GM21529 (cell line): ENCODE measurements at regions not wholly inside any gene's neighbourhood (a gene's known extent, or its start where the extent isn't known, plus 50 kb on each side); places are given as distances from the start of the nearest gene placed in this dataset.

Experiments
- ATAC-seq: cut with Tn5 transposase; IDR thresholded peaks from one replicate; pipeline ENCODE4 v1.9.1; 2021; ENCODE audit not compliant: unreplicated experiment

GRCh38 chr2:230640540-230641011, 72.1 kb upstream of the CAB39 start:
- no peak for ATAC-seq

DNA sequence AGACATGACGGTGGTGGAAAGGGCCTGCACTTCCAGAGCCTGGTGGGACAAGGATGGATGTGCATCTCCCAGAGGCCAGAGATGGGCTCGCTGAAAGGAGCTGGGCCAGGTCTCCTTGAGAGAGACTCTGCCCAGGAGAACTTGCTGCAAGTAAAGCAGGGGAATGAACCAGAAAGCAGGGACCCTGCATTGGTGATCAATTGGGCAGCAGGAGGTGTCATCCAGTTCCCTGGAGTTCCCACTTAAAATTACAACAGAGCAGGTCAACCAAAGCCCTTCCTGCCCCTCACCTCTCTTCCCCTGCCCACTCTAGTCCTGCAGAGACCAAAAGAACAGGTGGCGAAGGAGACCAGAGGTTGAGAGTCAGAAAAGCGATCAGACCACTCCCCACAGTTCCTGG, 69.7 kb upstream of the CAB39 start:
- no peak for ATAC-seq

DNA sequence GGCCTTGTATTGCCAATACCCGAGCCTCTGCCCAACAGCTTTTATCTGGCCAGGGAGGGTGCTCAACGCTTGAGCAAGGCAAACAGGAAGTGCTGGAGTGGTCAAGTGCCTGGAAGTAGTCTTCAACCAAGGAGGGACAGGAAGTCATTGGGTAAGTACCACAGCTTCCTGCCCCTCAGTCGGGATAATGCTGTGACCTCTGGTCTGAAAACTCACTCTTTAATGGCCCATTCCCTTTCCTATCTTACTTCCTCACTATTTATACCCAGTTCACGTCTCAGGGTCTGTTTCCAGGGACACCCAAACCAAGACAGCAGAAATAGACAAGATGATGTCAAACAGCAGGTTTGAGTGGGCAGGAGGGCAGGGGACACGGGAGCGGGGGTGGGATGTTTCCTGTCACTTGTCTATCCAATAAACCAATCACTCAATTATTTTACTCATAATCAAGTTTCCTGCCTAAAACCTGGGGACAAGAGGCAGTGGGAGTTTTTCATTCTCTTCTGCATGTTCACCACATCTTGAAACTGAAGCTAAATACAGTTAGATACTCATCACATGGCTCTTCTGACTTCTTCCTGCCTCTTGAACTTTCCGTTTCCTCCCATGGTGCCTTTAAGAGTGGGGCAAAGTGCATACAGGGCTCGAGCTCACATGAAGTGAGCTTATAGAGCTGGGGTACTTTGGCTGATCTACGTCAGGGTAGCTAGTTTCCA, 68.9 kb upstream of the CAB39 start:
- peak; percentile 78 for ATAC-seq

GRCh38 chr2:230644356-230644935, 68.2 kb upstream of the CAB39 start:
- ATAC-seq, result peak; percentile 21

DNA sequence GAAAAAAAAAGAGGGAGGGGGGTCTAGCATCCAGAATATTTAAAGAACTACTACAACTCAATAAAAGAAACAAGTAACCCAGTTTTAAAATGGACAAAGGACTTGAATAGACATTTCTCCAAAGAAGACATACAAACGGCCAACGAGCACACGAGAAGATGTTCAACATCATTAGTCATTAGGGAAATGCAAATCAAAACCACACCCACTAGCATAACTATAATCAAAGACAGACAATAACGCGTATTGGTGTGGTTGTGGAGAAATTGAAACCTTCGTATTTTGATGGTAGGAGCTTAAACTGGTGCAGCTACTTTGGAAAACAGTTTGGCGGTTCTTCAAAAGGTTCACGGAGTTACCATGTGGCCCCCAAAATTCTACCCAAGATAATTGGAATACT, 64.3 kb upstream of the CAB39 start:
- ATAC-seq, result no peak

- ATAC-seq, result peak; percentile 78
Observed at GRCh38 chr2:230650585-230651137, 62.0 kb upstream of the CAB39 start.

- no peak for ATAC-seq
Observed at GRCh38 chr2:230654057-230654456, 58.6 kb upstream of the CAB39 start.

DNA sequence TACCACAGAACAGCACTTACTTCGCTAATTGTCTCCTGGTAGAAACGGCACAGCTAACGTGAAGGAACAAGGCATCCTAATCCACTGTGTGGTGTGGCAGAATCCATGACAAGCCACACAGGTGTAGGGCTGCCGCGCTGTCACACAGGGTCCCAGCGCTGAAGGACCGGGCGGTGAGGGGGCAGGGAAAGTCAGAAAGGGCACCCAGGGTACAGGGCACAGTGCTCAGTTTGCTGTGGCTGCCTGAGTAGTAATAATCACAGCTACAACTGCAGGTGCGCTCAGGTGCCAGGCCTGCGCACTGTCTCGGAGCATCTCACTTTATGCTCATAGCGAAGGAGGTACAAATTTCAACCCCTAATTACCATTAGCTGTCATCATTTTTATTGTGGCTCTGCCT, 55.2 kb upstream of the CAB39 start:
- ATAC-seq, result no peak

DNA sequence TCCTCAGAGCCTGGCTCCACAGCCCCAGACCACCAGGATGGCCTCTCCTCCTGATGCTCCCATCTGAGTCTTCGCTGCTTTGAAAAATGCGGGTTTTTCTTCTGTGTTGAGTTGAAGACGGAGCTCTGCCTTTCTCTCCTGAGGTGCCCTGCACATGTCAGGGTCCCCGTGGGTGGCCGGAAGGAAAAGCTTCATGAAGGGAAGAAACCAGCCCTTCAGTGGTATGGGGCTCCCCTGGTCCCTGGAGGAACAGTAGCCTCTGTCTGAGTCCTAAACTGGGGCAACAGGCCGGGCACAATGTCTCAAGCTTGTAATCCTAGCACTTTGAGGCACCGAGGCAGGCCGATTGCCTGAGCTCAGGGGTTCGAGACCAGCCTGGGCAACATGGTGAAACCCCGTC, 54.7 kb upstream of the CAB39 start:
- no peak for ATAC-seq

- peak; percentile 0 for ATAC-seq
Observed at GRCh38 chr2:230658577-230658876, 54.1 kb upstream of the CAB39 start.

DNA sequence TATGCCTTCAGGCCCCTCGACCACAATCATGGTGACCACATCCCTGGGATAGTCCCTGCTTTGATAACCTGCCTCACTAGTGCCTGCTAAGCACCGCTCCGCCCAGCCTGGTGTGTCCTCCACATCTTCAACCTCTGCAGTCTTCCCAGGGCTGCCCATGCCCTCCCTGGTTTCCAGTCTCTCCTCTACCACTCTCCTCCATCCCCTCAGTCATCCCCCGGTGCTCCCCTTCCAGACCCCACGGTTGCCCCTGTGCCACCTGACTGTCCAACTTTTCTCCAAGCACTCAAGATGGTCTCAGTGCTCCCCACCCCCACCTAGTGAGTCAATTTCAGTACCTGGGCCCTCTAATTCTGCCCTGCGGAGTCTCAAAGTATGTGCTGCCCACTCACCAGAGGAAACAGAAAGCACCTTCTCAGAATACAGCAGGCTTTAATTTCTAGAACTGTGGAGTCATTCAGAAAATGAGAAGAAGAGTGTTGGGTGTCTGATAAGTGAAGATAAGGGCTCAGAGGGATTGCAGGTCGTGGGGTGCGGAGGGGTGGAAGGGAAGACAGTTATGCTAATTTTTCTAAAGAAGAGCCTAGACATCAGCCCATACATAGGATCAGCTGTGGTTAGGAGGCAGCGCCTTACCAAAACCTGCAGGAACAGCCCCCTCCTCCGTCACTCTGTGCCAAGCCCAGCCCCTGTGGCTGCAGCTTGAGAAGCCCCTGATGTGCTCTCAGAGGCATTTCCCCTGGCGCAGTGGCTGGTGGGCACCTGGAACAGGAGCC, 53.6 kb upstream of the CAB39 start:
- ATAC-seq, result peak; percentile 54

- ATAC-seq, result peak; percentile 11
Observed at GRCh38 chr2:230660294-230661060, 52.2 kb upstream of the CAB39 start.

DNA sequence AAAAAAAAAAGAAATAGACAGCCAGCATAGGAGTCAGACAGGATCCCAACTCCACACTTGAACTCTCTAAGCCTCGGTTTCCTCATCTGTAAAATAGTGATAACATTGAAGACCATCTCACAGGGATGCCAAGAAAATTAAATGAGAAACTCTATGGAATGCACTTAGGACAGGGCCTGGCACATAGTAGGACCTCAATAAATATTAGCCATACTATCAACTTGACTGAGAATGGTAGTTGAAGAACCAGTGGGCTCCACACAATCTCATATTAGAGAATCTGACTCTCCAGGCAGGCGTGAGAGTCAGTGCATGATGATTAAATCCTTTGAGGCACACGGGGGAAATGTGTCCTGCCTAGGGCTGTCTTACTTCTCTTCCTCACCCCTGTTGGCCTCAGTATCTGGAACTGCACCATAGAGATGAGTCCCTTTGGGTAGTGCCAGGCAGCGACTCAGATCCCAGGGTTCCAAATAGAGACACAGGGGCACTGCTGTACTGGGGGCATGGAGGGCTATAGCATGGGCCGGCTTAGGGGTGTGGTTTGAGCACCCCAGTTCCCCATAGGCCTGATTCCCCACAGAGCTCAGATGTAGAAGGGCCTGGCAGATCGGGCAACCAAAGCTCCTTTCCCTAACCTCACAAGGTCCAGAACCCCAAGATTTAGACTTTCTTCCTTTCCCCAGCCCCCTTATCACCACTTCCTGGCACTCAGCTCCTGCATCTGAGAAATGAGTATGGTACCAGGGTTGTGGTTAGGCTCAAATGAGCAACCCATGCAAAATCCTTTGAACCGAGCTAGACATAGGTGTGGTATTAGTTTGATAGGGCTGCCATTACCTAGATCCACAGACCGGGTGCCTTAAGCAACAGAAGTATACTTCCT, 51.3 kb upstream of the CAB39 start:
- peak; percentile 31 for ATAC-seq
